GM12873 (cell line): ENCODE measurements at regions not wholly inside any gene's neighbourhood (a gene's known extent, or its start where the extent isn't known, plus 50 kb on each side); places are given as distances from the start of the nearest gene placed in this dataset.

Experiments
- CTCF ChIP-seq: IDR thresholded peaks from 2 replicates; pipeline ENCODE4 v1.5.1; 2012; ENCODE audit warnings: low read depth, mild to moderate bottlenecking, moderate library complexity, low read length, control low read depth; ENCODE audit not compliant: insufficient read depth; ENCODE audit errors: missing control alignments

GRCh38 chr14:53285064-53285463, 131.9 kb upstream of the DDHD1 start:
- no peak for TF ChIP-seq CTCF

- TF ChIP-seq CTCF: no peak
Observed at GRCh38 chr14:53278602-53279506, 125.7 kb upstream of the DDHD1 start.

GRCh38 chr14:53273671-53274072, 120.5 kb upstream of the DDHD1 start:
- TF ChIP-seq CTCF: no peak

GRCh38 chr14:53265025-53265424, 111.9 kb upstream of the DDHD1 start:
- TF ChIP-seq CTCF: no peak

GRCh38 chr14:53260928-53261327, 107.8 kb upstream of the DDHD1 start:
- TF ChIP-seq CTCF: no peak

GRCh38 chr14:53260286-53260685, 107.2 kb upstream of the DDHD1 start:
- no peak for TF ChIP-seq CTCF

GRCh38 chr14:53252141-53252540, 99.0 kb upstream of the DDHD1 start:
- TF ChIP-seq CTCF: no peak
